ENCODE measurements at regions not wholly inside any gene's neighbourhood (a gene's known extent, or its start where the extent isn't known, plus 50 kb on each side); places are given as distances from the start of the nearest gene placed in this dataset.

DNA sequence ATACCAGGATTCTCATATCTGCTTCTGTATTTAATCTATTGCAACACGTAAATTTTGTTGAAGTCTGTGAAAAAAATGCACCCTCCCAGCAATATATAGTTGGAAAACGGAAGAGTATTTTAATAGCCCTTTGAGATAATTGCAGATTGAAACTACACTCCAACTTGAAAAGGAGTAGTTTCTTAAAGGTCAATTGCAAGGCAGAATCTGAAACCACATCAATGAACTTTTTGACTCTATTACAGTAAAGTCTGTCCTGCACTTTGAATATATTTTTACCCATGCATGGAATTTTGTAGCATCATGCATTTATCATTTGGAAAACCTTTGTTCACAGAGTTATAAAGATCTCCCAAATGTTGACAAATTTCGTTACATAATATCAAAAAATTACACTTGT is 311.6 kb upstream of the NREP start:
- H3K27ac ChIP-seq (replicated peaks): no peak overlapping the region
- no peak for DNase-seq (ENCODE audit: low read depth in 1 of 2, low spot score in 1 of 2)
- no peak overlapping the region for H3K4me3 ChIP-seq (replicated peaks; ENCODE audit: insufficient read depth, low read length)
- TF ChIP-seq GABPA (IDR thresholded peaks at IDR 0.05; ENCODE audit: low read depth) (no peak), POLR2AphosphoS5 (IDR thresholded peaks at IDR 0.05; ENCODE audit: low read depth) (no peak), SPI1 (IDR thresholded peaks at IDR 0.05; ENCODE audit: borderline replicate concordance, low read depth) (no peak)
- TF ChIP-seq, protein P1, sequence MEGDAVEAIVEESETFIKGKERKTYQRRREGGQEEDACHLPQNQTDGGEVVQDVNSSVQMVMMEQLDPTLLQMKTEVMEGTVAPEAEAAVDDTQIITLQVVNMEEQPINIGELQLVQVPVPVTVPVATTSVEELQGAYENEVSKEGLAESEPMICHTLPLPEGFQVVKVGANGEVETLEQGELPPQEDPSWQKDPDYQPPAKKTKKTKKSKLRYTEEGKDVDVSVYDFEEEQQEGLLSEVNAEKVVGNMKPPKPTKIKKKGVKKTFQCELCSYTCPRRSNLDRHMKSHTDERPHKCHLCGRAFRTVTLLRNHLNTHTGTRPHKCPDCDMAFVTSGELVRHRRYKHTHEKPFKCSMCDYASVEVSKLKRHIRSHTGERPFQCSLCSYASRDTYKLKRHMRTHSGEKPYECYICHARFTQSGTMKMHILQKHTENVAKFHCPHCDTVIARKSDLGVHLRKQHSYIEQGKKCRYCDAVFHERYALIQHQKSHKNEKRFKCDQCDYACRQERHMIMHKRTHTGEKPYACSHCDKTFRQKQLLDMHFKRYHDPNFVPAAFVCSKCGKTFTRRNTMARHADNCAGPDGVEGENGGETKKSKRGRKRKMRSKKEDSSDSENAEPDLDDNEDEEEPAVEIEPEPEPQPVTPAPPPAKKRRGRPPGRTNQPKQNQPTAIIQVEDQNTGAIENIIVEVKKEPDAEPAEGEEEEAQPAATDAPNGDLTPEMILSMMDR (IDR thresholded peaks at IDR 0.05; ENCODE audit: insufficient read depth, low read length): no peak
- TF ChIP-seq, protein P2, sequence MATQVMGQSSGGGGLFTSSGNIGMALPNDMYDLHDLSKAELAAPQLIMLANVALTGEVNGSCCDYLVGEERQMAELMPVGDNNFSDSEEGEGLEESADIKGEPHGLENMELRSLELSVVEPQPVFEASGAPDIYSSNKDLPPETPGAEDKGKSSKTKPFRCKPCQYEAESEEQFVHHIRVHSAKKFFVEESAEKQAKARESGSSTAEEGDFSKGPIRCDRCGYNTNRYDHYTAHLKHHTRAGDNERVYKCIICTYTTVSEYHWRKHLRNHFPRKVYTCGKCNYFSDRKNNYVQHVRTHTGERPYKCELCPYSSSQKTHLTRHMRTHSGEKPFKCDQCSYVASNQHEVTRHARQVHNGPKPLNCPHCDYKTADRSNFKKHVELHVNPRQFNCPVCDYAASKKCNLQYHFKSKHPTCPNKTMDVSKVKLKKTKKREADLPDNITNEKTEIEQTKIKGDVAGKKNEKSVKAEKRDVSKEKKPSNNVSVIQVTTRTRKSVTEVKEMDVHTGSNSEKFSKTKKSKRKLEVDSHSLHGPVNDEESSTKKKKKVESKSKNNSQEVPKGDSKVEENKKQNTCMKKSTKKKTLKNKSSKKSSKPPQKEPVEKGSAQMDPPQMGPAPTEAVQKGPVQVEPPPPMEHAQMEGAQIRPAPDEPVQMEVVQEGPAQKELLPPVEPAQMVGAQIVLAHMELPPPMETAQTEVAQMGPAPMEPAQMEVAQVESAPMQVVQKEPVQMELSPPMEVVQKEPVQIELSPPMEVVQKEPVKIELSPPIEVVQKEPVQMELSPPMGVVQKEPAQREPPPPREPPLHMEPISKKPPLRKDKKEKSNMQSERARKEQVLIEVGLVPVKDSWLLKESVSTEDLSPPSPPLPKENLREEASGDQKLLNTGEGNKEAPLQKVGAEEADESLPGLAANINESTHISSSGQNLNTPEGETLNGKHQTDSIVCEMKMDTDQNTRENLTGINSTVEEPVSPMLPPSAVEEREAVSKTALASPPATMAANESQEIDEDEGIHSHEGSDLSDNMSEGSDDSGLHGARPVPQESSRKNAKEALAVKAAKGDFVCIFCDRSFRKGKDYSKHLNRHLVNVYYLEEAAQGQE (IDR thresholded peaks at IDR 0.05; ENCODE audit: insufficient replicate concordance, low read depth): no peak
- no peaks in the 10 kb centered on the region for H3K27me3 ChIP-seq (ENCODE audit: insufficient read depth, poor library complexity, severe bottlenecking)

DNA sequence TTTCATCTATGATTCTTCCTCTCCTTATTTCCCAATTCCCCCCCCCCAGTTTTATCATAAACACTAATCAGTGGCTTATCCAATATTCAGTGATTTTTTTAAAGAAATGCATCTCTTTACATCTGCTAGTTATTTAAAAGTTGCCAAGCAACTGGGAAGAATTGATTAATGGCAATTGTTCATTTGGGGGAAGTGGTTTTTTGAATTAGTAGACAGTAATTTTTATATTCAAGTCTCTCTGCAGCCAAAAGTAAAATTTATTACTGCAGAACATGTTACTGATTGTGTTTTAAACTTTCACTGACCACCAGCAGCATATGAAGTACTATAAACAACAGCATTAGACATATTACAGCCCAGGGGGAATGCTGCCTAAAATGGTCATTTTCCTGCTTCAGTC is 308.8 kb upstream of the NREP start:
- no peaks in the 10 kb centered on the region for H3K27me3 ChIP-seq (ENCODE audit: insufficient read depth, poor library complexity, severe bottlenecking)
- H3K4me3 ChIP-seq (replicated peaks; ENCODE audit: insufficient read depth, low read length): no peak overlapping the region
- H3K27ac ChIP-seq (replicated peaks): no peak overlapping the region
- no peak for TF ChIP-seq POLR2AphosphoS5 (IDR thresholded peaks at IDR 0.05; ENCODE audit: low read depth)
- TF ChIP-seq, protein P1 (IDR thresholded peaks at IDR 0.05; ENCODE audit: insufficient read depth, low read length): no peak
- TF ChIP-seq, protein P2 (IDR thresholded peaks at IDR 0.05; ENCODE audit: insufficient replicate concordance, low read depth): no peak
- TF ChIP-seq SPI1 (IDR thresholded peaks at IDR 0.05; ENCODE audit: borderline replicate concordance, low read depth): no peak
- TF ChIP-seq GABPA (IDR thresholded peaks at IDR 0.05; ENCODE audit: low read depth): no peak
- DNase-seq (ENCODE audit: low read depth in 1 of 2, low spot score in 1 of 2): no peak

DNA sequence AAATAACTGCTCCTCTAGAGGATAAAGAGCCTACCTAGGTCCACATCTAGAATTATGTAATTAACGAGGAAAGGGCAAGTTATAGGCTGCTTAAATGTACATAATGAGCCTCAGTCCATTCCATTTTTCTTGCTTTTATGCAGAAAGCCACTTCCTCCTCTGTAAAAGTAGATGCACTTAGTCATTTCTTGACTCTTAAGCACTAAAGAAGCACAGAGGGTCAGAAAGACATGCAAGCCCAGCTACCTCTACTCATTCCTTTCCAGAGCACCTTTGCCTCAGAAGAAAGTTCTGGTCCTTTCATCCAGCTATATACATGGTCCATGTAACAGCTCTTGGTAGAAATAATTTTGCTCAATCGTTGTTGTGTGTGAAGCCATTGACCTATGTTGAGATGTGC is 308.0 kb upstream of the NREP start:
- no peaks in the 10 kb centered on the region for H3K27me3 ChIP-seq (ENCODE audit: insufficient read depth, poor library complexity, severe bottlenecking)
- TF ChIP-seq GABPA (IDR thresholded peaks at IDR 0.05; ENCODE audit: low read depth) (no peak), SPI1 (IDR thresholded peaks at IDR 0.05; ENCODE audit: borderline replicate concordance, low read depth) (no peak), POLR2AphosphoS5 (IDR thresholded peaks at IDR 0.05; ENCODE audit: low read depth) (no peak)
- TF ChIP-seq, protein P1 (IDR thresholded peaks at IDR 0.05; ENCODE audit: insufficient read depth, low read length): no peak
- TF ChIP-seq, protein P2 (IDR thresholded peaks at IDR 0.05; ENCODE audit: insufficient replicate concordance, low read depth): no peak

More for the DNA sequence above, 308.0 kb upstream of the NREP start:
- Histone ChIP-seq H3K27ac (replicated peaks) (no peak overlapping the region), H3K4me3 (replicated peaks; ENCODE audit: insufficient read depth, low read length) (no peak overlapping the region)
- DNase-seq (ENCODE audit: low read depth in 1 of 2, low spot score in 1 of 2): no peak
